ENCODE measurements at regions not wholly inside any gene's neighbourhood (a gene's known extent, or its start where the extent isn't known, plus 50 kb on each side); places are given as distances from the start of the nearest gene placed in this dataset.
"Not testable (repeated sequence)": the region's sequence is repeated elsewhere in the genome, so short reads cannot be mapped to it uniquely, and the experiment has no call there.

GRCh38 chr4:13678186-13678924 lies 50.8 kb upstream of the BOD1L1 start:
- DNase-seq (ENCODE audit: low read depth) = no peak

- DNase-seq (ENCODE audit: low read depth) = no peak
Observed at GRCh38 chr4:13681570-13681969, 54.0 kb upstream of the BOD1L1 start.

GRCh38 chr4:13694256-13694655 lies 66.7 kb upstream of the BOD1L1 start:
- DNase-seq (ENCODE audit: low read depth) = no peak

- DNase-seq (ENCODE audit: low read depth) = no peak
Observed at GRCh38 chr4:13698296-13698695, 70.8 kb upstream of the BOD1L1 start.

GRCh38 chr4:13700021-13700857 lies 72.7 kb upstream of the BOD1L1 start:
- DNase-seq (ENCODE audit: low read depth) = no peak

GRCh38 chr4:13700858-13701140 lies 73.3 kb upstream of the BOD1L1 start:
- not testable (repeated sequence) for DNase-seq (ENCODE audit: low read depth)

GRCh38 chr4:13701937-13702446 lies 74.5 kb upstream of the BOD1L1 start:
- no peak for DNase-seq (ENCODE audit: low read depth)

GRCh38 chr4:13703096-13703495 lies 75.6 kb upstream of the BOD1L1 start:
- DNase-seq (ENCODE audit: low read depth) = no peak

- no peak for DNase-seq (ENCODE audit: low read depth)
Observed at GRCh38 chr4:13704035-13704434, 76.5 kb upstream of the BOD1L1 start.

- DNase-seq (ENCODE audit: low read depth) = no peak
Observed at GRCh38 chr4:13704761-13705160, 77.2 kb upstream of the BOD1L1 start.

GRCh38 chr4:13705521-13706041 lies 78.1 kb upstream of the BOD1L1 start:
- no peak for DNase-seq (ENCODE audit: low read depth)

GRCh38 chr4:13706120-13706519 lies 78.6 kb upstream of the BOD1L1 start:
- DNase-seq (ENCODE audit: low read depth) = peak; percentile 66

GRCh38 chr4:13706716-13707115 lies 79.2 kb upstream of the BOD1L1 start:
- no peak for DNase-seq (ENCODE audit: low read depth)

GRCh38 chr4:13710246-13710885 lies 82.8 kb upstream of the BOD1L1 start:
- no peak for DNase-seq (ENCODE audit: low read depth)

- DNase-seq (ENCODE audit: low read depth) = no peak
Observed at GRCh38 chr4:13711233-13711785, 83.8 kb upstream of the BOD1L1 start.

- no peak for DNase-seq (ENCODE audit: low read depth)
Observed at GRCh38 chr4:13721894-13722293, 94.4 kb upstream of the BOD1L1 start.

- no peak for DNase-seq (ENCODE audit: low read depth)
Observed at GRCh38 chr4:13722649-13723048, 95.1 kb upstream of the BOD1L1 start.

GRCh38 chr4:13728761-13729160 lies 101.2 kb upstream of the BOD1L1 start:
- no peak for DNase-seq (ENCODE audit: low read depth)

- DNase-seq (ENCODE audit: low read depth) = no peak
Observed at GRCh38 chr4:13731019-13731418, 103.5 kb upstream of the BOD1L1 start.

- DNase-seq (ENCODE audit: low read depth) = no peak
Observed at GRCh38 chr4:13733817-13734216, 106.3 kb upstream of the BOD1L1 start.

GRCh38 chr4:13750594-13750993 lies 123.1 kb upstream of the BOD1L1 start:
- DNase-seq (ENCODE audit: low read depth) = peak; percentile 3

- DNase-seq (ENCODE audit: low read depth) = not testable (repeated sequence)
Observed at GRCh38 chr4:13761581-13761980, 134.1 kb upstream of the BOD1L1 start.
